Esophagus squamous epithelium (tissue), 5 donors: ENCODE measurements at regions not wholly inside any gene's neighbourhood (a gene's known extent, or its start where the extent isn't known, plus 50 kb on each side); places are given as distances from the start of the nearest gene placed in this dataset.

ENCODE experiments used
- DNase-seq: peaks from one replicate; lab custom pipeline; 2025; lab: John Stamatoyannopoulos, UW
- H3K27ac ChIP-seq, 4 donors: fragments of 200-600 bp; sonication (generic); one replicate each; pipeline ENCODE4 v1.5.1; 2016 to 2019; ENCODE audit warnings: mild to moderate bottlenecking in 1 of 4
- H3K27me3 ChIP-seq, 4 donors: fragments of 200-600 bp; sonication (generic); 1 replicate in 3 of 4; 2 replicates in 1 of 4; pipeline versions ENCODE4 v1.5.1 to v1.6.0; 2017 to 2021; ENCODE audit warnings: antibody characterized with exemption in 1 of 4
- H3K36me3 ChIP-seq, 3 donors: fragments of 200-600 bp; sonication (generic); one replicate each; pipeline ENCODE4 v1.5.1; 2016 to 2019
- H3K4me1 ChIP-seq, 3 donors: fragments of 200-600 bp; sonication (generic); one replicate each; pipeline ENCODE4 v1.5.1; 2017 to 2019
- H3K4me3 ChIP-seq, 4 donors: fragments of 200-600 bp; sonication (generic); 1 replicate in 3 of 4; 2 replicates in 1 of 4; pipeline ENCODE4 v1.5.1; 2016 to 2019; ENCODE audit warnings: mild to moderate bottlenecking in 2 of 4, moderate library complexity in 1 of 4
- H3K9me3 ChIP-seq, 3 donors: fragments of 200-600 bp; sonication (generic); one replicate each; pipeline ENCODE4 v1.5.1; 2016 to 2019
- POLR2A ChIP-seq, 4 donors: fragments of 450-650 bp; IDR thresholded peaks; one replicate each; pipeline ENCODE4 v1.6.1; 2017; ENCODE audit warnings: antibody characterized with exemption in 4 of 4, mild to moderate bottlenecking in 4 of 4, moderate library complexity in 3 of 4
- WGBS, 2 donors: methylation state at CpG; one replicate each; pipeline ENCODE4 v1.1.5; 2018; 5-methylcytosine and 5-hydroxymethylcytosine counted together
- intact Hi-C: fragments of 100-400 bp; cut with DNase I; formaldehyde crosslinking; loops from one replicate; pipeline ENCODE4 v1.15.0; 2022
- TF ChIP-seq, protein P1 (sequence below), 6 experiments: fragments of 450-650 bp in 4 of 6; fragments of 200-600 bp in 2 of 6; sonication (generic) in 2 of 6; IDR thresholded peaks; one replicate each; pipeline ENCODE4 v1.5.1; 2016 to 2019; ENCODE audit warnings: antibody characterized with exemption in 6 of 6, mild to moderate bottlenecking in 4 of 6, moderate library complexity in 4 of 6
- donor health status: DM: yes; HTN: yes; CAD: no.

DNA sequence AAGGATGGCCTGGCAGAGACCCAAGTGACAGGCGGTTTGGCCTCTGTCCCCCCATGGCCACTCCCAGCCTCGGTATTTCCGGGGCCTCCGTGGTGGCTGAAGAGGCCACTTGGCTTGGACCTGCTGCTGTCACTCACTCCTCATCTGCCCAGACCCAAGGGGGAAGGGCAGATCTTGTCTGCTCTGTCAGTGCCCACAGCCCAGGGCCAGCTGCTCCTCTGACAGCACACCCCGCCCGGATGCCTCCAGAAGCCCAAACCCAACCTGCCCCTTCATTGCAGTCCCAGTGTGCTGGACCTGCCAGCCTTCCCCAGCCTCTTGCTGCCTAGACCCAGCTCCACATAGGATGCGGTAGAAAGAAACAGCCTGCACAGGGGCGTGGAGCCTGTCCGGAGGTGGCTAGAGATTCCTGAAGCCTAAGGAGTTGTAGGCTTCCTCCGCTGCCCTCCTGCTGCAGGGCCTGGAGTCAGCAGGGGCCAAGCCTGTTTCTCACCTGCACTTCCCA, 52.0 kb downstream of the MAGEF1 start:
- 64 to 71% methylated on average over 4 to 6 of the region's 10 CpGs for WGBS, 2 donors
- Histone ChIP-seq H3K4me3 (no peak overlapping the region), H3K9me3 (no peaks in the 10 kb centered on the region), H3K27ac (no peak overlapping the region), H3K27me3 (no peaks in the 10 kb centered on the region), H3K4me1 (peaks cover 0 to 10% (median 3%) of the 10 kb centered on the region in 3 donors), H3K36me3 (no peaks in the 10 kb centered on the region)
- DNase-seq: no peak
- no peak for TF ChIP-seq POLR2A (IDR thresholded peaks at IDR 0.05)
- TF ChIP-seq, protein P1, sequence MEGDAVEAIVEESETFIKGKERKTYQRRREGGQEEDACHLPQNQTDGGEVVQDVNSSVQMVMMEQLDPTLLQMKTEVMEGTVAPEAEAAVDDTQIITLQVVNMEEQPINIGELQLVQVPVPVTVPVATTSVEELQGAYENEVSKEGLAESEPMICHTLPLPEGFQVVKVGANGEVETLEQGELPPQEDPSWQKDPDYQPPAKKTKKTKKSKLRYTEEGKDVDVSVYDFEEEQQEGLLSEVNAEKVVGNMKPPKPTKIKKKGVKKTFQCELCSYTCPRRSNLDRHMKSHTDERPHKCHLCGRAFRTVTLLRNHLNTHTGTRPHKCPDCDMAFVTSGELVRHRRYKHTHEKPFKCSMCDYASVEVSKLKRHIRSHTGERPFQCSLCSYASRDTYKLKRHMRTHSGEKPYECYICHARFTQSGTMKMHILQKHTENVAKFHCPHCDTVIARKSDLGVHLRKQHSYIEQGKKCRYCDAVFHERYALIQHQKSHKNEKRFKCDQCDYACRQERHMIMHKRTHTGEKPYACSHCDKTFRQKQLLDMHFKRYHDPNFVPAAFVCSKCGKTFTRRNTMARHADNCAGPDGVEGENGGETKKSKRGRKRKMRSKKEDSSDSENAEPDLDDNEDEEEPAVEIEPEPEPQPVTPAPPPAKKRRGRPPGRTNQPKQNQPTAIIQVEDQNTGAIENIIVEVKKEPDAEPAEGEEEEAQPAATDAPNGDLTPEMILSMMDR (IDR thresholded peaks at IDR 0.05): no peak
- intact Hi-C loops: no loop called here

DNA sequence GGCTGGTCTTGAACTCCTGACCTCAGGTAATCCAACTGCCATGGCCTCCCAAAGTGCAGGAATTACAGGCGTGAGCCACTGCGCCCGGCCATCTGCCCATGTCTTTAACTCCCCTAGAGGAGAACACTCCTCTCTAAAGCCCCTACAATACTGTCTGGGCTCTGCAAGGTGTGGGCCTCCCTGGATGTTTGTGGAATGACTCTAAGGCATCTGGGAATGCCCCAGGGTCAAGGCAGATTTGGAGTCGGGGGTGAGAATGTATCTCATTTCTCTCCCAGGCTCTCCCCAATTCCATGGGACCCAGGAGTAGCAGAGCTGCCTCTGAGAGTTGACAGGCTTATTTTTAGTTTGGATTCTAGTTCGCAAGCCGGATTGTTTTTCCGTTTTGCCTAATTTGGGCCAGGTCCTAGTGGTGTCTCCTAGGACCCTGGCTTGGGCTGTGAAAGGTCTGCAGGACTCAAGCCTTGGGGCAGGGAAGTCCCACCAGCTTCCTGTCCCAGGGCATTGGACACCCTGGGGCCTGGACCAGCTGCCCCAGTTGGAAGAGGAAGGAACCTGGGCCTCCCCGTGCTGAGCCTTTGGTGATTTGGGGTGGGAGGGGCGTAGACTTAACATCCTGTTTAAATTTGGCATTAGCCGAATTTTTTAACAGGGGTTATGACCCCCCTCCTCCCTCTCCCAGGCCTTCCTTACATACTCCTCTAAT, 53.5 kb downstream of the MAGEF1 start:
- peaks cover 0 to 10% (median 3%) of the 10 kb centered on the region in 3 donors for H3K4me1 ChIP-seq
- H3K36me3 ChIP-seq: no peaks in the 10 kb centered on the region
- WGBS, 2 donors: 71 to 72% methylated on average over 3 to 7 of the region's 10 CpGs
- H3K4me3 ChIP-seq: no peak overlapping the region
- TF ChIP-seq POLR2A (IDR thresholded peaks at IDR 0.05): no peak
- TF ChIP-seq, protein P1 (IDR thresholded peaks at IDR 0.05): no peak
- H3K27ac ChIP-seq: no peak overlapping the region
- no peaks in the 10 kb centered on the region for H3K27me3 ChIP-seq
- no peaks in the 10 kb centered on the region for H3K9me3 ChIP-seq
- intact Hi-C loops: no loop called here
- DNase-seq: no peak

DNA sequence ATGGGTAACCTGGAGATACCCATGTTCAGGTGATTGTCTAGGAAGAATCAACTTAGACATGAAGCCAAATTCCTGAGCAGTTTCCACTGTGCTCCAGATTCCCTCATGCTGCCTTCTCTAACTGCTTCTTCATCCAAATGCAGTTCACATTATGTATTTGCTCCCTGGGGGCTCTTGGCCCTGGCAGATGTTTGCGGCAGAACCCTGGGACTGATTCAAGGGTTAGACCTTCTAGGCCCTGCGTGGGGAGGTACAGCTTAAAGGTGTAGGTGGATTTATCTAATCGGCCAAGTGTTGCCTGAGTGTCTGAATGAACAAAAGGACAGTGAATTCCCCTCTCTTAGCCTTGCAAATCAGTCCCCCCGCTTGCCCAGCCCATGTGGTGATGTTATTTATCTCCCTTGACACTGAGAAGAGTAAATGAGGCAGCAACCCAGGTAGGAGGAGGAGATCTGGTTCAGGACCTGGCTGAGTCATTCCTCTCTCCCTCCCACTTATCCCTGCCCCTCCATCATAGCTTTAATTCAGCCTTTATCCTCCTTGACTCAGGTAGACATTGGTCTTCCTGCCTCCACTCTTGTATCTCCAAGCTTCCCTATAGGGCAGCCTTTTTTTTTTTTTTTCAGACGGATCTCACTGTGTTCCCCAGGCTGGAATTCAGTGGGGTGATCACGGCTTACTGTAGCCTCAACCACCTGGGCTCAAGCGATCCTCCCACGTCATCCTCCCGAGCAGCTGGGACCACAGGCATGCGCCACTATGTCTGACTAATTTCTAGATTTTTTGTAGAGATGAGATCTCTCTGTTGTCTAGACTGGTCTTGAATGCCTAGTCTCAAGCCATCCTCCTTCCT, 54.8 kb downstream of the MAGEF1 start:
- H3K27ac ChIP-seq: no peak overlapping the region

DNA sequence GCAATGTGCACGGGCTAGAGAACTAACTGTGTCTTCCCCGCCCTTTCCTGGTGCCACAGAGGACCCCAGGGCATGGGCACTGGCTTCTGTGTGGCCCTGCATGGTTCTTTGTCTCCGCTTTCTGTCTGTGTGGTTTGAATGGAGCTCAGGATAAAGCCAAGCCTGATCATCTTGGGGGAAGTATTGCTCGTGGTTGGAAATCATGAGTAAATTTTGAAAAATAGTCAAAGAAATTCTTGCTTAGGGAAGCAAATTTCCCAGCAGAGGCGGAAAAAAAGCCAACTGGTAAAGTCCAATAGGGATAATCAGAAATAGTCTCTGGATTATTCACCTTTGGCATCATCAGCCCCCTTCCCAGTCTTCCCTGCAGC, 55.4 kb downstream of the MAGEF1 start:
- Histone ChIP-seq H3K4me3 (no peak overlapping the region), H3K36me3 (no peaks in the 10 kb centered on the region), H3K27me3 (no peaks in the 10 kb centered on the region), H3K4me1 (peaks cover 4 to 27% (median 12%) of the 10 kb centered on the region in 3 donors), H3K27ac (no peak overlapping the region), H3K9me3 (no peaks in the 10 kb centered on the region)
- TF ChIP-seq, protein P1 (IDR thresholded peaks at IDR 0.05): no peak
- no peak for TF ChIP-seq POLR2A (IDR thresholded peaks at IDR 0.05)
- DNase-seq: no peak
- WGBS, 2 donors: 52 to 59% methylated on average over 5 of the region's 5 CpGs
- intact Hi-C loops: no loop called here

More for the DNA sequence above, 54.8 kb downstream of the MAGEF1 start:
- DNase-seq: no peak
- Histone ChIP-seq H3K27me3 (no peaks in the 10 kb centered on the region), H3K4me3 (no peak overlapping the region), H3K4me1 (peaks cover 0 to 21% (median 12%) of the 10 kb centered on the region in 3 donors), H3K36me3 (no peaks in the 10 kb centered on the region), H3K9me3 (no peaks in the 10 kb centered on the region)
- intact Hi-C loops: no loop called here
- 71% methylated on average over 9 to 10 of the region's 10 CpGs for WGBS, 2 donors
- no peak for TF ChIP-seq POLR2A (IDR thresholded peaks at IDR 0.05)
- TF ChIP-seq, protein P1 (IDR thresholded peaks at IDR 0.05): no peak

DNA sequence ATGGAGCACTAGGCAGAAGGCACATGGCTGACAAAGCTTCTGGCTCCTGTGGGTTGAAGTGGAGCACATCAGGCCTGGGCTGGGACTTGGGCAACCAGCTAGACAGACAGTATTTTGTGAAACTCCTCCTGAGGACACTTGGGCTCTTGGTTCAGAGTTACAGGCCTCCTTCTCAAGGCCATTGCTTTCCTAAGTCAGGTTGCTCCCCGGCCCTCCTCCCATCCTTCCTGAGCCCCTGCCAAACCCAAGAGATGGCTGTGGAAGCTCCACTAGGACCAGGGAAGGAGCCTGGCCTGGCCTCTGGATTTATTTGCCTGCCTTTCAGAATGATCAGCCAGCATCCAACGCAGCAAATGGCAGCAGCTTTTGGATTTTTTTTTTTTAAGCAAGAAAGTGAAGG, 56.3 kb downstream of the MAGEF1 start:
- Histone ChIP-seq H3K27ac (no peak overlapping the region), H3K36me3 (no peaks in the 10 kb centered on the region), H3K9me3 (no peaks in the 10 kb centered on the region), H3K4me1 (peaks cover 4 to 35% (median 12%) of the 10 kb centered on the region in 3 donors), H3K27me3 (no peaks in the 10 kb centered on the region), H3K4me3 (no peak overlapping the region)
- no peak for DNase-seq
- intact Hi-C loops: no loop called here
- TF ChIP-seq POLR2A (IDR thresholded peaks at IDR 0.05): no peak
- TF ChIP-seq, protein P1 (IDR thresholded peaks at IDR 0.05): no peak
- 83 to 86% methylated on average over 2 of the region's 2 CpGs for WGBS, 2 donors
